ENCODE measurements at regions not wholly inside any gene's neighbourhood (a gene's known extent, or its start where the extent isn't known, plus 50 kb on each side); places are given as distances from the start of the nearest gene placed in this dataset.

GRCh38 chr21:32183396-32183795 is 95.5 kb downstream of the MIS18A start:
- no peak for DNase-seq

- no peak for DNase-seq
Observed at GRCh38 chr21:32182449-32182848, 96.4 kb downstream of the MIS18A start.

- DNase-seq, result no peak
Observed at GRCh38 chr21:32181457-32181856, 97.4 kb downstream of the MIS18A start.

- no peak for DNase-seq
Observed at GRCh38 chr21:32174819-32175218, 104.0 kb downstream of the MIS18A start.

- DNase-seq, result no peak
Observed at GRCh38 chr21:32173121-32173724, 105.6 kb downstream of the MIS18A start.

GRCh38 chr21:32172106-32172505 is 106.7 kb downstream of the MIS18A start:
- no peak for DNase-seq

- DNase-seq, result no peak
Observed at GRCh38 chr21:32167513-32167912, 111.3 kb downstream of the MIS18A start.

GRCh38 chr21:32163386-32163785 is 115.5 kb downstream of the MIS18A start:
- no peak for DNase-seq

- DNase-seq, result no peak
Observed at GRCh38 chr21:32162727-32163320, 116.0 kb downstream of the MIS18A start.

GRCh38 chr21:32155226-32155625 is 123.6 kb downstream of the MIS18A start:
- DNase-seq, result no peak

GRCh38 chr21:32147041-32147440 is 131.8 kb downstream of the MIS18A start:
- no peak for DNase-seq

- no peak for DNase-seq
Observed at GRCh38 chr21:32144851-32145250, 134.0 kb downstream of the MIS18A start.

GRCh38 chr21:32143241-32143939 is 135.5 kb downstream of the MIS18A start:
- DNase-seq, result no peak

GRCh38 chr21:32141318-32141633 is 137.6 kb downstream of the MIS18A start:
- DNase-seq, result no peak

- DNase-seq, result no peak
Observed at GRCh38 chr21:32140604-32141317, 138.1 kb downstream of the MIS18A start.

GRCh38 chr21:32140151-32140550 is 138.7 kb downstream of the MIS18A start:
- DNase-seq, result no peak

GRCh38 chr21:32138658-32139057 is 140.2 kb downstream of the MIS18A start:
- DNase-seq, result no peak

GRCh38 chr21:32137931-32138330 is 140.9 kb downstream of the MIS18A start:
- no peak for DNase-seq

GRCh38 chr21:32137266-32137665 is 141.6 kb downstream of the MIS18A start:
- DNase-seq, result no peak

- no peak for DNase-seq
Observed at GRCh38 chr21:32136546-32136945, 142.3 kb downstream of the MIS18A start.

GRCh38 chr21:32135401-32136363 is 143.2 kb downstream of the MIS18A start:
- DNase-seq, result no peak

- DNase-seq, result no peak
Observed at GRCh38 chr21:32134441-32135130, 144.3 kb downstream of the MIS18A start.

Data from stimulated activated CD4-positive, alpha-beta T cell treated with anti-CD3 and anti-CD28 coated beads, Interleukin-2, amount 100 ng/mL, for 24 hours (primary cell).